Heart right ventricle (tissue), 16 donors: ENCODE measurements at regions not wholly inside any gene's neighbourhood (a gene's known extent, or its start where the extent isn't known, plus 50 kb on each side); places are given as distances from the start of the nearest gene placed in this dataset.
A peak's percentile ranks its signal among the peaks of the same experiment; 100 is the strongest.

Source experiments
- ATAC-seq, 8 donors: fragments of 200-7000 bp; cut with Tn5 transposase; one replicate each; pipeline ENCODE4 v1.9.1; 2020; ENCODE audit warnings: mild to moderate bottlenecking in 8 of 8, moderate library complexity in 8 of 8, moderate number of reproducible peaks in 1 of 8
- DNase-seq, 2 donors: peaks; one replicate each; pipeline ENCODE4 v3.0.0-alpha.2; 2020
- H3K27ac ChIP-seq, 10 donors: fragments of 200-600 bp; sonication (generic) in 2 of 10; one replicate each; pipeline versions ENCODE4 v1.5.0 to v1.8.0; 2020 to 2022; ENCODE audit warnings: mild to moderate bottlenecking in 3 of 10
- H3K27me3 ChIP-seq, 7 donors: fragments of 200-600 bp; one replicate each; pipeline ENCODE4 v1.8.0; 2021 to 2022; ENCODE audit warnings: mild to moderate bottlenecking in 2 of 7
- H3K36me3 ChIP-seq, 9 donors: fragments of 200-600 bp; sonication (generic) in 1 of 9; one replicate each; pipeline versions ENCODE4 v1.5.0 to v1.8.0; 2020 to 2022; ENCODE audit warnings: mild to moderate bottlenecking in 2 of 9
- H3K4me1 ChIP-seq, 9 donors: fragments of 200-600 bp; sonication (generic) in 1 of 9; one replicate each; pipeline versions ENCODE4 v1.5.0 to v1.8.0; 2020 to 2022; ENCODE audit warnings: mild to moderate bottlenecking in 4 of 9
- H3K4me3 ChIP-seq, 10 donors: fragments of 200-600 bp; sonication (generic) in 2 of 10; one replicate each; pipeline versions ENCODE4 v1.5.0 to v1.8.0; 2020 to 2022; ENCODE audit warnings: mild to moderate bottlenecking in 7 of 10, moderate library complexity in 2 of 10
- H3K9me3 ChIP-seq, 11 donors: fragments of 200-600 bp in 10 of 11; sonication (generic) in 2 of 11; one replicate each; pipeline versions ENCODE4 v1.5.0 to v1.8.0; 2013 to 2022; ENCODE audit warnings: mild to moderate bottlenecking in 2 of 11, control low read depth in 1 of 11, moderate library complexity in 1 of 11
- CTCF ChIP-seq, 9 donors: fragments of 200-600 bp; sonication (generic) in 2 of 9; IDR thresholded peaks; one replicate each; pipeline versions ENCODE4 v1.5.0 to v1.8.0; 2021 to 2022; ENCODE audit warnings: antibody characterized with exemption in 9 of 9, mild to moderate bottlenecking in 5 of 9, moderate library complexity in 1 of 9
- WGBS, 2 donors: extraction: QIAGEN DNeasy Blood & Tissue Kit; methylation state at CpG; one replicate each; pipeline ENCODE4 v1.1.7; 2013; ENCODE audit warnings: inconsistent platforms in 1 of 2; 5-methylcytosine and 5-hydroxymethylcytosine counted together
- intact Hi-C, 10 donors: fragments of 100-400 bp; cut with DNase I; formaldehyde crosslinking; loops; one replicate each; pipeline versions ENCODE4 v1.11.1 to v1.14.2; 2022
- donor health status: Arrhythmogenic right ventricular cardiomyopathy.
- donor health status: ischemic (EF 13 %, LVEDD 7.1; RV severe dilation, severe dysfunction).
- donor health status: healthy with polysubstance abuse.
- donor health status: DM: no; HTN: yes; CAD: no.
- donor health status: DM: no; HTN: no; CAD: no.
- donor health status: ischemic (EF 25% LVEDD 6.9; RV normal size, moderate dysfunction).
- donor health status: ischemic (EF 25% LVEDD 5.7; RV mildly dilated, moderate dysfunction).
- donor health status: healthy.
- donor health status: DM: yes; HTN: yes; CAD: no.
- donor health status: Ischemic cardiomyopathy.
- donor health status: ischemic (EF 35%, LVEDD 5.7; RV mildly dilated, moderate dysfunction).
- donor health status: nonischemic (EF 11% LVEDD 7.7; RV severe dilation, severe dysfunction).
- donor health status: DM: yes; HTN: yes; CAD: no.
- donor health status: PGD.
- donor health status: ischemic (EF 29% LVEDD 5.4; RV normal size, mild dysfunction).
- donor health status: nonischemic (EF 23%, LVEDD 6.1; RV moderate dilation, normal function).

DNA sequence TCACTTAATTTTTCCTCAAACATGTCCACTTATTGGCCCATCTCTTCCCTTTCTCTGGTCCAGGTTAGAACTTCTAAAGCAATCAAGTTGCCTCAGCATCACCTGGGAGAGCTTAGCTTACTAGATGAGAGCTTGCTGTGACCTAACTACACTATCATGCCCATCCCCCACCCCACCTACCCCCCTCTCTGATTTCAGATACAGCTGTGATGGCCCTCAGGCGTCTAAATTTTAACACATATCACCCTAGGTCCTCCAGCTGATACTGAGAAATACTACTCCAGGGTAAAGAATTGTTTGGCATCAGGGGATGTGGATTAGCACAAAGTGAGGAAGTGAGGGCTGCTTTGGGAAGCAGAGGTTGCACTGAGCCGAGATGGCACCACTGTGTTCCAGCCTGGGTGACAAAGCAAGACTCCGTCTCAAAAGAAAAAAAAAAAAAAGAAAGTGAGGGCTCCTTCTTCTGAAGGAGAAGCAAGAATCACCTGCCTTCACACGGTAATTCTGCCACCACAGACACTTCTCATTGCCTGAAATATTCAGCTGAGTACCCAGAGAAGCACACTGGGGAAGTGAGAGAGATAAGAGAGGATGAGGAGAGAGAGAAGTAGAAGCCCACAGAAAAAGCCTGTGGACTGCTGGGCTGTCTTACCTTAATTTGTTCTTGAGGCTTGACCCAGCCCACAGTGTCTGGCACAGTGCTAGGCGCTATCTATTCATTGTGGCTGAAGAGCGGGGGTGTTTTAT, 263.4 kb downstream of the ASXL3 start:
- DNase-seq, result no peak
- Histone ChIP-seq H3K4me1 (peaks cover 0 to 5% (median 0%) of the 10 kb centered on the region in 9 donors), H3K27me3 (peaks cover 0 to 7% (median 0%) of the 10 kb centered on the region in 7 donors), H3K27ac (no peak overlapping the region), H3K36me3 (no peaks in the 10 kb centered on the region), H3K9me3 (no peaks in the 10 kb centered on the region), H3K4me3 (no peak overlapping the region)
- intact Hi-C loops, result loop anchor here in 1 of 10 donors (10.0 kb wide), 1 partner anchor 57 kb away; no protein-coding TSS in a partner anchor
- WGBS, 2 donors, result 64 to 72% methylated on average over 6 of the region's 6 CpGs
- TF ChIP-seq CTCF (IDR thresholded peaks at IDR 0.05), result no peak
- ATAC-seq, result no peak

- no peak for ATAC-seq
- 54 to 58% methylated on average over 2 of the region's 2 CpGs for WGBS, 2 donors
These were observed 262.2 kb downstream of the ASXL3 start for GRCh38 chr18:33840212-33840593.

GRCh38 chr18:33839452-33840211, 261.6 kb downstream of the ASXL3 start:
- intact Hi-C loops, result loop anchor here in 1 of 10 donors (10.0 kb wide), 1 partner anchor 55 kb away; no protein-coding TSS in a partner anchor
- H3K4me1 ChIP-seq, result peaks cover 0 to 5% (median 0%) of the 10 kb centered on the region in 9 donors
- 8 to 9% methylated on average over 6 of the region's 6 CpGs for WGBS, 2 donors
- ATAC-seq, result no peak
- no peak for DNase-seq
- no peaks in the 10 kb centered on the region for H3K36me3 ChIP-seq
- H3K27me3 ChIP-seq, result peaks cover 0 to 7% (median 0%) of the 10 kb centered on the region in 7 donors
- no peak overlapping the region for H3K27ac ChIP-seq
- no peaks in the 10 kb centered on the region for H3K9me3 ChIP-seq
- peak overlapping the region in 1 of 10 donors; percentile 29 for H3K4me3 ChIP-seq
- TF ChIP-seq CTCF (IDR thresholded peaks at IDR 0.05), result peak in 8 of 9 donors; percentile 15 to 71 (median 59)

More at GRCh38 chr18:33840212-33840593, 262.2 kb downstream of the ASXL3 start:
- no peak for DNase-seq
- Histone ChIP-seq H3K36me3 (no peaks in the 10 kb centered on the region), H3K27me3 (peaks cover 0 to 7% (median 0%) of the 10 kb centered on the region in 7 donors), H3K4me1 (peaks cover 0 to 5% (median 0%) of the 10 kb centered on the region in 9 donors), H3K27ac (no peak overlapping the region), H3K9me3 (no peaks in the 10 kb centered on the region), H3K4me3 (no peak overlapping the region)
- no peak for TF ChIP-seq CTCF (IDR thresholded peaks at IDR 0.05)
- intact Hi-C loops, result loop anchor here in 1 of 10 donors (10.0 kb wide), 1 partner anchor 55 kb away; no protein-coding TSS in a partner anchor

GRCh38 chr18:33838054-33838453, 260.0 kb downstream of the ASXL3 start:
- 70 to 73% methylated on average over 1 of the region's 1 CpG for WGBS, 2 donors
- H3K4me1 ChIP-seq, result peaks cover 0 to 5% (median 0%) of the 10 kb centered on the region in 9 donors
- H3K4me3 ChIP-seq, result no peak overlapping the region
- no peak for DNase-seq
- intact Hi-C loops, result no loop called here
- ATAC-seq, result no peak
- H3K27me3 ChIP-seq, result peaks cover 0 to 7% (median 0%) of the 10 kb centered on the region in 7 donors
- TF ChIP-seq CTCF (IDR thresholded peaks at IDR 0.05), result no peak
- no peaks in the 10 kb centered on the region for H3K9me3 ChIP-seq
- no peaks in the 10 kb centered on the region for H3K36me3 ChIP-seq
- no peak overlapping the region for H3K27ac ChIP-seq
